H1 (cell line): ENCODE measurements at regions not wholly inside any gene's neighbourhood (a gene's known extent, or its start where the extent isn't known, plus 50 kb on each side); places are given as distances from the start of the nearest gene placed in this dataset.

ENCODE experiments used
- NRF1 ChIP-seq: IDR thresholded peaks from 2 replicates; pipeline ENCODE4 v1.6.1; 2011; ENCODE audit warnings: mild to moderate bottlenecking, low read depth, low read length, improper control_type of control experiment
- POU5F1 ChIP-seq: IDR thresholded peaks from 2 replicates; pipeline ENCODE4 v1.6.1; 2011; ENCODE audit warnings: low read depth, mild to moderate bottlenecking, low read length, moderate library complexity
- RAD21 ChIP-seq, 2 experiments: IDR thresholded peaks in 1 of 2; conservative IDR thresholded peaks in 1 of 2; 2 replicates each; pipeline ENCODE4 v1.6.1; 2011; ENCODE audit warnings: low read depth in 2 of 2, low read length in 2 of 2, improper control_type of control experiment in 1 of 2, inconsistent platforms in 1 of 2, mild to moderate bottlenecking in 1 of 2, moderate library complexity in 1 of 2
- TCF12 ChIP-seq: IDR thresholded peaks from 2 replicates; pipeline ENCODE4 v1.6.1; 2011; ENCODE audit warnings: low read depth, mild to moderate bottlenecking, low read length

- TF ChIP-seq TCF12: no peak
- TF ChIP-seq POU5F1: no peak
- TF ChIP-seq NRF1: no peak
- TF ChIP-seq RAD21 (IDR thresholded peaks at IDR 0.05 in 1 of 2, conservative IDR thresholded peaks at IDR 0.05 in 1 of 2; ENCODE audit: low read depth in 2 of 2, low read length in 2 of 2): no peak
- TF ChIP-seq, all 59 proteins: peak for 0
These were observed 536.3 kb downstream of the TFAP2A start (continued) for GRCh38 chr6:9878535-9878934.
